K562 (cell line): ENCODE measurements at regions not wholly inside any gene's neighbourhood (a gene's known extent, or its start where the extent isn't known, plus 50 kb on each side); places are given as distances from the start of the nearest gene placed in this dataset.

Experiments used
- ATAC-seq: fragments of 200-7000 bp; cut with Tn5 transposase; 3 replicates; pipeline ENCODE4 v1.9.1; 2020; ENCODE audit warnings: moderate library complexity
- BruUV-seq: library from RNA; stranded (reverse); fragments of 400-500 nt; replicated peaks from 2 replicates; lab custom pipeline; 2021; lab: Mats Ljungman, UMichigan
- CTCF ChIA-PET: fragments of 300-600 bp; formaldehyde crosslinking; extraction: SDS; loops from one replicate; lab custom pipeline; 2021; ENCODE audit warnings: low intra/inter-chr PET ratio; lab: Yijun Ruan, JAX
- POLR2A ChIA-PET: fragments of 300-600, 350-650 bp; sonication (Branson Sonifier 250); formaldehyde crosslinking; extraction: SDS; loops from one replicate; lab custom pipeline; 2021; ENCODE audit warnings: antibody characterized with exemption, inconsistent platforms; lab: Yijun Ruan, JAX
- DNase-seq, 4 experiments: peaks; one replicate each; pipeline versions ENCODE4 v3.0.0 to v3.0.0-alpha.2; 2011 to 2018; ENCODE audit warnings: low spot score in 3 of 4, mixed read lengths in 3 of 4; ENCODE audit errors: extremely low read depth in 1 of 4
- FAIRE-seq: peaks from 2 replicates; lab custom pipeline; 2011; peaks lifted over from hg19 to GRCh38; lab: Jason Lieb, UNC
- H2AFZ ChIP-seq: 2 replicates; pipeline ENCODE4 v1.6.0; 2011; ENCODE audit warnings: low read depth, low read length, control low read depth, inconsistent platforms
- H3K27ac ChIP-seq: fragments of 200-600 bp; 3 replicates; pipeline ENCODE4 v1.8.0; 2011; ENCODE audit warnings: low read depth, mild to moderate bottlenecking, control low read depth, inconsistent platforms, low read length, moderate library complexity, mixed read lengths; ENCODE audit errors: extremely low read depth
- H3K27me3 ChIP-seq, 2 experiments: fragments of 300-600 bp in 1 of 2; 2 replicates in 1 of 2; 3 replicates in 1 of 2; pipeline versions ENCODE4 v1.6.0 to v1.8.0; 2011; ENCODE audit warnings: inconsistent platforms in 2 of 2, low read length in 2 of 2, mild to moderate bottlenecking in 1 of 2, mixed read lengths in 1 of 2, moderate library complexity in 1 of 2; ENCODE audit not compliant: control insufficient read depth in 2 of 2, insufficient read depth in 2 of 2
- H3K36me3 ChIP-seq: fragments of 300-600 bp; 3 replicates; pipeline ENCODE4 v1.8.0; 2011; ENCODE audit warnings: mild to moderate bottlenecking, low read length, inconsistent platforms; ENCODE audit not compliant: control insufficient read depth, insufficient read depth
- H3K4me1 ChIP-seq, 2 experiments: fragments of 200-600 bp in 1 of 2; replicated peaks in 1 of 2; 2 replicates in 1 of 2; 3 replicates in 1 of 2; pipeline versions ENCODE4 v1.5.1 to v1.8.0; 2011; ENCODE audit warnings: inconsistent platforms in 2 of 2, low read length in 2 of 2, mild to moderate bottlenecking in 1 of 2, mixed read lengths in 1 of 2, moderate library complexity in 1 of 2; ENCODE audit not compliant: control insufficient read depth in 2 of 2, insufficient read depth in 2 of 2
- H3K4me2 ChIP-seq: 2 replicates; pipeline ENCODE4 v1.6.1; 2011; ENCODE audit warnings: low read length, control low read depth, inconsistent platforms, mixed read lengths; ENCODE audit not compliant: insufficient read depth
- H3K4me3 ChIP-seq: fragments of 200-600 bp; sonication (generic), shearing (Covaris generic); 2 replicates; pipeline ENCODE4 v1.5.1; 2016; ENCODE audit warnings: control low read depth, inconsistent platforms
- H3K79me2 ChIP-seq: fragments of 200-600 bp; 3 replicates; pipeline ENCODE4 v1.8.0; 2011; ENCODE audit warnings: low read length, inconsistent platforms; ENCODE audit not compliant: control insufficient read depth, insufficient read depth
- H3K9ac ChIP-seq, 2 experiments: 2 replicates each; pipeline versions ENCODE4 v1.6.0 to v1.6.1; 2011; ENCODE audit warnings: low read depth in 2 of 2, low read length in 2 of 2, control low read depth in 1 of 2, inconsistent platforms in 1 of 2, mild to moderate bottlenecking in 1 of 2, mixed read lengths in 1 of 2; ENCODE audit not compliant: insufficient read depth in 1 of 2
- H3K9me1 ChIP-seq: one replicate; pipeline ENCODE4 v1.6.0; 2011; ENCODE audit warnings: inconsistent platforms, mild to moderate bottlenecking, low read length, moderate library complexity; ENCODE audit not compliant: control insufficient read depth, insufficient read depth
- H3K9me3 ChIP-seq: replicated peaks from 2 replicates; pipeline ENCODE4 v1.5.1; 2011; ENCODE audit warnings: low read depth, low read length, inconsistent platforms; ENCODE audit not compliant: control insufficient read depth, insufficient read depth
- H4K20me1 ChIP-seq: replicated peaks from 2 replicates; pipeline ENCODE4 v1.6.1; 2011; ENCODE audit warnings: low read length, inconsistent platforms, mixed read lengths; ENCODE audit not compliant: control insufficient read depth, insufficient read depth
- ETV6 ChIP-seq, 3 experiments: fragments of 150-350 bp in 1 of 3; sonication (generic) in 1 of 3; formaldehyde crosslinking in 1 of 3; IDR thresholded peaks; 2 replicates each; pipeline versions ENCODE4 v1.6.1 to v1.8.0; 2014 to 2022; ENCODE audit warnings: borderline replicate concordance in 2 of 3, low read depth in 2 of 3, antibody characterized with exemption in 1 of 3, low read length in 1 of 3, mild to moderate bottlenecking in 1 of 3, missing genetic modification reagents in 1 of 3
- HLTF ChIP-seq: fragments of 450-650 bp; IDR thresholded peaks from 2 replicates; pipeline ENCODE4 v1.6.1; 2016
- NKRF ChIP-seq: fragments of 450-650 bp; IDR thresholded peaks from 2 replicates; pipeline ENCODE4 v1.6.1; 2016; ENCODE audit warnings: borderline replicate concordance
- PYGO2 ChIP-seq: fragments of 450-650 bp; IDR thresholded peaks from 2 replicates; pipeline ENCODE4 v1.6.1; 2016; ENCODE audit warnings: mild to moderate bottlenecking, missing genetic modification characterization, moderate library complexity, missing compliant biosample characterization
- TSHZ1 ChIP-seq: fragments of 250-450 bp; sonication (Bioruptor Pico); IDR thresholded peaks from 2 replicates; pipeline ENCODE4 v1.4.0; 2020; ENCODE audit warnings: mild to moderate bottlenecking, moderate library complexity
- ZNF197 ChIP-seq: fragments of 200-800 bp; sonication (Bioruptor generic); IDR thresholded peaks from 2 replicates; pipeline ENCODE4 v1.6.1; 2016; ENCODE audit warnings: low read depth, missing genetic modification characterization, missing compliant biosample characterization
- ZNF395 ChIP-seq: fragments of 200-800 bp; sonication (Bioruptor generic); IDR thresholded peaks from 2 replicates; pipeline ENCODE4 v1.6.1; 2017; ENCODE audit warnings: missing genetic modification characterization, missing compliant biosample characterization
- ZNF79 ChIP-seq: fragments of 250-450 bp; sonication (Bioruptor Pico); IDR thresholded peaks from 2 replicates; pipeline ENCODE4 v1.4.0; 2020; ENCODE audit warnings: low read depth, mild to moderate bottlenecking, moderate library complexity
- WGBS: fragments of 100-300 bp; shearing (Covaris generic); methylation state at CpG from one replicate; pipeline ENCODE4 v1.1.6; 2016; ENCODE audit warnings: low coverage, mixed read lengths; ENCODE audit not compliant: insufficient coverage; ENCODE audit errors: missing lambda C conversion rate; 5-methylcytosine and 5-hydroxymethylcytosine counted together
- in situ Hi-C: fragments of 300-500 bp; cut with MboI; formaldehyde crosslinking; loops from 4 replicates; pipeline ENCODE4 v1.15.0; 2018; ENCODE audit warnings: inconsistent platforms, mixed read lengths
- intact Hi-C: fragments of 100-400 bp; cut with micrococcal nuclease; formaldehyde crosslinking; loops from 2 replicates; pipeline ENCODE4 v1.14.2; 2022

- H3K27ac ChIP-seq = no peak overlapping the region
- H3K36me3 ChIP-seq = no peaks in the 10 kb centered on the region
- no peak for FAIRE-seq
- 0 out of 5 replicates have a peak, but pooled peaks cover 0 to 5% of the 10 kb centered on the region in 2 experiments for H3K27me3 ChIP-seq
- H3K9ac ChIP-seq = no peak overlapping the region
- POLR2A ChIA-PET = no interaction called here
- H3K9me1 ChIP-seq = no peaks in the 10 kb centered on the region
- no peaks in the 10 kb centered on the region for H4K20me1 ChIP-seq
- no peak overlapping the region for H3K4me2 ChIP-seq
- no TSS peak for BruUV-seq
- intact Hi-C loops = no loop called here
- H3K4me3 ChIP-seq = no peak overlapping the region
- in situ Hi-C loops = no loop called here
- WGBS = 34% methylated on average over 4 of the region's 4 CpGs
- no peak for DNase-seq
- no peak overlapping the region for H2AFZ ChIP-seq
- H3K9me3 ChIP-seq = no peaks in the 10 kb centered on the region
- no peaks in the 10 kb centered on the region; a peak in 1 of 5 replicates for H3K4me1 ChIP-seq
- ATAC-seq = no peak
- CTCF ChIA-PET = no interaction called here
- no peaks in the 10 kb centered on the region for H3K79me2 ChIP-seq
- no peak for TF ChIP-seq TSHZ1 (CRISPR knock-in tag)
- TF ChIP-seq ZNF395 = no peak
- TF ChIP-seq ZNF197 = no peak
- TF ChIP-seq ETV6 (IDR thresholded peaks at IDR 0.05; ENCODE audit: borderline replicate concordance in 1 of 2, low read depth in 2 of 2, low read length in 1 of 2) = no peak
- no peak for TF ChIP-seq ETV6 (CRISPR knock-in tag; IDR thresholded peaks at IDR 0.05; ENCODE audit: borderline replicate concordance)
- TF ChIP-seq NKRF = no peak
- TF ChIP-seq HLTF = no peak
- no peak for TF ChIP-seq ZNF79 (CRISPR knock-in tag)
- TF ChIP-seq PYGO2 = no peak
Observed at GRCh38 chr3:177541541-177541940, 344.3 kb upstream of the TBL1XR1 start.
